ENCODE measurements at regions not wholly inside any gene's neighbourhood (a gene's known extent, or its start where the extent isn't known, plus 50 kb on each side); places are given as distances from the start of the nearest gene placed in this dataset.

DNA sequence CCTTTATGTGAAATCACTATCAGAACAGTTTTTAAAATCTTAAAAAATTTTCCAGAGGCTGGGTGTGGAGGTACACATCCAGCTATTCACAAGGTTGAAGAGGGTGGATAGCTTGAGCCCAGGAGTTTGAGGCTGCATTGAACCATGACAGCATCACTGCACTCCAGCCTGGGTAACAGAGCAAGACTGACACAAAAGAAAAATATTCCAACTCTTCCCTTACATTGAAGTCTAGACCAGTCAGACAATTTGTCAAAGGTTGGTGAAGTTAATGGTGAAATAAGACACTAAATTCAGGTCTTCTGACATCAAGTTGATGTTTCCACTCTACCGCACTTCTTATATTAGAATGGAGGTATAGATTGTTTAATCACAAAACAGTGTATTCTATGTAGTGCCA is 52.8 kb downstream of the HYCC2 start:
- no peaks in the 10 kb centered on the region for H3K4me1 Mint-ChIP-seq
- TF ChIP-seq, protein P1, sequence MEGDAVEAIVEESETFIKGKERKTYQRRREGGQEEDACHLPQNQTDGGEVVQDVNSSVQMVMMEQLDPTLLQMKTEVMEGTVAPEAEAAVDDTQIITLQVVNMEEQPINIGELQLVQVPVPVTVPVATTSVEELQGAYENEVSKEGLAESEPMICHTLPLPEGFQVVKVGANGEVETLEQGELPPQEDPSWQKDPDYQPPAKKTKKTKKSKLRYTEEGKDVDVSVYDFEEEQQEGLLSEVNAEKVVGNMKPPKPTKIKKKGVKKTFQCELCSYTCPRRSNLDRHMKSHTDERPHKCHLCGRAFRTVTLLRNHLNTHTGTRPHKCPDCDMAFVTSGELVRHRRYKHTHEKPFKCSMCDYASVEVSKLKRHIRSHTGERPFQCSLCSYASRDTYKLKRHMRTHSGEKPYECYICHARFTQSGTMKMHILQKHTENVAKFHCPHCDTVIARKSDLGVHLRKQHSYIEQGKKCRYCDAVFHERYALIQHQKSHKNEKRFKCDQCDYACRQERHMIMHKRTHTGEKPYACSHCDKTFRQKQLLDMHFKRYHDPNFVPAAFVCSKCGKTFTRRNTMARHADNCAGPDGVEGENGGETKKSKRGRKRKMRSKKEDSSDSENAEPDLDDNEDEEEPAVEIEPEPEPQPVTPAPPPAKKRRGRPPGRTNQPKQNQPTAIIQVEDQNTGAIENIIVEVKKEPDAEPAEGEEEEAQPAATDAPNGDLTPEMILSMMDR (IDR thresholded peaks at IDR 0.05): no peak
- no peaks in the 10 kb centered on the region for H3K27me3 Mint-ChIP-seq
- intact Hi-C loops (cut with micrococcal nuclease): loop anchor here (5.0 kb wide), 1 partner anchor 49 kb away; no protein-coding TSS in a partner anchor
- CTCF ChIA-PET: no interaction called here
- no peak overlapping the region for H3K4me3 Mint-ChIP-seq
- DNase-seq (no peak), ATAC-seq (ENCODE audit: low read depth) (no peak)
- H3K9me3 Mint-ChIP-seq: no peaks in the 10 kb centered on the region
- no peak overlapping the region for H3K27ac Mint-ChIP-seq
- POLR2A ChIA-PET: no interaction called here
- H3K36me3 Mint-ChIP-seq (ENCODE audit: low read depth): peaks cover 50% of the 10 kb centered on the region

DNA sequence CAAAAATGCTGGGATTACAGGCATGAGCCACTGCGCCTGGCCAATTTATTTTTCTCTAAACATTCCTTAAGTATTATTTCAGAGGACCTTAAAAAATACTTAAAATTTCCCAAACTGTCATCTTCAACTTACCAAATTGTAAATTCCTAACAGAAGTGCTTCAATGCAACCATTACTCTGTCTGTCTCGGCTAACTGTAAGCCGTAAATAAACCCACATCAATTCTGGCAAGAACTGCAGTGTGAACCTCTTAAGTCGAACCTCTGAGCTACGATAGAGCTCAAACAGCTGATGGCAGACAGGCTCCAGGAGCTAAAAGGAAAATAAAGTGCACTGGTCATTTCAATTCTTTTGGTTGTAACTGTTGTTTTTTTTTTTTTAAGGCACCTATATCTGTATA is 53.4 kb upstream of the ORC2 start:
- intact Hi-C loops (cut with micrococcal nuclease): loop anchor here (5.0 kb wide), 1 partner anchor 50 kb away; no protein-coding TSS in a partner anchor
- Mint-ChIP-seq H3K4me1 (no peaks in the 10 kb centered on the region), H3K4me3 (no peak overlapping the region), H3K27ac (no peak overlapping the region), H3K36me3 (ENCODE audit: low read depth) (peaks cover 50% of the 10 kb centered on the region), H3K9me3 (no peaks in the 10 kb centered on the region), H3K27me3 (no peaks in the 10 kb centered on the region)
- DNase-seq (no peak), ATAC-seq (ENCODE audit: low read depth) (no peak)
- TF ChIP-seq, protein P1 (IDR thresholded peaks at IDR 0.05): no peak
- POLR2A ChIA-PET: no interaction called here
- CTCF ChIA-PET: no interaction called here

Measured in activated B cell treated with CpG ODN at 0.5 μM for 24 hours (primary cell).